Kidney (tissue), 13 donors: ENCODE measurements at regions not wholly inside any gene's neighbourhood (a gene's known extent, or its start where the extent isn't known, plus 50 kb on each side); places are given as distances from the start of the nearest gene placed in this dataset.

Source experiments
- DNase-seq, 5 donors: peaks; one replicate each; pipeline ENCODE4 v3.0.0-alpha.2; 2013 to 2020
- FAIRE-seq: peaks from 2 replicates; lab custom pipeline; 2012; peaks lifted over from hg19 to GRCh38; lab: Jason Lieb, UNC
- H3K27ac ChIP-seq, 2 donors: one replicate each; pipeline ENCODE4 v1.7.0; 2013; ENCODE audit warnings: low read depth in 2 of 2, low read length in 2 of 2, inconsistent platforms in 1 of 2
- H3K27me3 ChIP-seq: one replicate; pipeline ENCODE4 v1.7.1; 2013; ENCODE audit warnings: low read length, inconsistent platforms; ENCODE audit not compliant: control insufficient read depth, insufficient read depth
- H3K36me3 ChIP-seq, 3 donors: one replicate each; pipeline versions ENCODE4 v1.7.0 to v1.7.1; 2013; ENCODE audit warnings: low read length in 3 of 3, control low read depth in 1 of 3, inconsistent platforms in 1 of 3; ENCODE audit not compliant: insufficient read depth in 3 of 3, control insufficient read depth in 2 of 3
- H3K4me1 ChIP-seq, 3 donors: one replicate each; pipeline versions ENCODE4 v1.7.0 to v1.7.1; 2013; ENCODE audit warnings: low read length in 3 of 3, inconsistent platforms in 1 of 3, low read depth in 1 of 3; ENCODE audit not compliant: control insufficient read depth in 2 of 3, insufficient read depth in 2 of 3
- H3K4me3 ChIP-seq, 3 donors: one replicate each; pipeline versions ENCODE4 v1.7.0 to v1.8.1; 2013; ENCODE audit warnings: low read length in 3 of 3, control low read depth in 1 of 3, inconsistent platforms in 1 of 3
- H3K9ac ChIP-seq, 3 donors: one replicate each; pipeline versions ENCODE4 v1.7.0 to v1.7.1; 2013; ENCODE audit warnings: low read length in 3 of 3, control low read depth in 1 of 3, inconsistent platforms in 1 of 3
- H3K9me3 ChIP-seq, 3 donors: one replicate each; pipeline versions ENCODE4 v1.7.0 to v1.7.1; 2013; ENCODE audit warnings: low read length in 3 of 3, control low read depth in 1 of 3, inconsistent platforms in 1 of 3; ENCODE audit not compliant: control insufficient read depth in 2 of 3, insufficient read depth in 1 of 3
- CTCF ChIP-seq: IDR thresholded peaks from 3 replicates; pipeline ENCODE4 v1.5.1; 2012; ENCODE audit warnings: mild to moderate bottlenecking, moderate library complexity, borderline replicate concordance; ENCODE audit not compliant: insufficient read depth; ENCODE audit errors: extremely low read depth
- intact Hi-C: fragments of 100-400 bp; cut with DNase I; formaldehyde crosslinking; loops from one replicate; pipeline ENCODE4 v1.11.1; 2022
- donor health status: control.
- donor health status: control.
- donor health status: control.
- donor health status: control.
- donor health status: control.
- donor health status: DM: yes; HTN: yes; CAD: no.
- donor health status: Normal renal cell carcinoma (clear cell type).

- Histone ChIP-seq H3K27ac (no peak overlapping the region), H3K4me1 (no peaks in the 10 kb centered on the region), H3K36me3 (no peaks in the 10 kb centered on the region), H3K9ac (no peak overlapping the region), H3K27me3 (no peaks in the 10 kb centered on the region), H3K9me3 (peaks cover 2 to 14% (median 6%) of the 10 kb centered on the region in 3 donors), H3K4me3 (no peak overlapping the region)
- intact Hi-C loops, result no loop called here
- no peak for TF ChIP-seq CTCF
- DNase-seq, result no peak
- FAIRE-seq, result no peak
Measured at GRCh38 chr14:61116369-61116768, 135.3 kb downstream of the SLC38A6 start.

GRCh38 chr14:61113561-61114225 is 132.6 kb downstream of the SLC38A6 start:
- H3K9ac ChIP-seq, result no peak overlapping the region
- H3K4me1 ChIP-seq, result no peaks in the 10 kb centered on the region
- DNase-seq (no peak), FAIRE-seq (no peak)
- peaks cover 2 to 8% (median 6%) of the 10 kb centered on the region in 3 donors for H3K9me3 ChIP-seq
- TF ChIP-seq CTCF, result no peak
- H3K36me3 ChIP-seq, result no peaks in the 10 kb centered on the region
- intact Hi-C loops, result no loop called here
- no peaks in the 10 kb centered on the region for H3K27me3 ChIP-seq
- no peak overlapping the region for H3K4me3 ChIP-seq
- H3K27ac ChIP-seq, result no peak overlapping the region

- TF ChIP-seq CTCF, result no peak
- Histone ChIP-seq H3K9ac (no peak overlapping the region), H3K36me3 (no peaks in the 10 kb centered on the region), H3K9me3 (peaks cover 2 to 8% (median 6%) of the 10 kb centered on the region in 3 donors), H3K27ac (no peak overlapping the region), H3K4me3 (no peak overlapping the region), H3K27me3 (no peaks in the 10 kb centered on the region), H3K4me1 (no peaks in the 10 kb centered on the region)
- intact Hi-C loops, result no loop called here
- FAIRE-seq (no peak), DNase-seq (no peak)
Measured at GRCh38 chr14:61112506-61112905, 131.5 kb downstream of the SLC38A6 start.

GRCh38 chr14:61111731-61112130 is 130.7 kb downstream of the SLC38A6 start:
- H3K36me3 ChIP-seq, result no peaks in the 10 kb centered on the region
- no peak for TF ChIP-seq CTCF
- no peaks in the 10 kb centered on the region for H3K4me1 ChIP-seq
- peaks cover 2 to 8% (median 6%) of the 10 kb centered on the region in 3 donors for H3K9me3 ChIP-seq
- no peaks in the 10 kb centered on the region for H3K27me3 ChIP-seq
- FAIRE-seq (no peak), DNase-seq (no peak)
- no peak overlapping the region for H3K9ac ChIP-seq
- H3K27ac ChIP-seq, result no peak overlapping the region
- intact Hi-C loops, result no loop called here
- no peak overlapping the region for H3K4me3 ChIP-seq
